Activated T-cell treated with anti-CD3 and anti-CD28 coated beads, Interleukin-2, amount 50 U/mL, for 48 hours (primary cell): ENCODE measurements at regions not wholly inside any gene's neighbourhood (a gene's known extent, or its start where the extent isn't known, plus 50 kb on each side); places are given as distances from the start of the nearest gene placed in this dataset.
"Not testable (repeated sequence)": the region's sequence is repeated elsewhere in the genome, so short reads cannot be mapped to it uniquely, and the experiment has no call there.

Experiments used
- DNase-seq, 2 experiments: peaks; one replicate each; pipeline ENCODE4 v3.0.0-alpha.2; 2020

DNA sequence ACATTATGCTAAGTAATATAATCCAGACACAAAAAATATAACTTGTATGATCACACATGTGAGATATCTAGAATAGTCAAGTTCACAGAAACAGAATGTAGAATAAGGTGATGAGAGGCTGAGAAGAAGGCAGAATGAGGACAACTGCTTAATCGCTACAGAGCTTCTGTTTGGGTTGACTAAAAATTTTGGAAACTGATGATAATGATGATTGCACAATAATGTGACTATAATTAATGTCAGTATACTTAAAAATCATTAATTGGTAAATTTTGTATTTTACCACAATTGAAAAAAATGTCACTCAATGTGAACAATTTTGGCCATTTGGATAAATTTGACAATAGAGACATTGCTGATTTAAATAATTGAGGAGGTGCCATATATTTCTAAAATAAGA lies 1374.4 kb upstream of the CDH8 start:
- DNase-seq: no peak

GRCh38 chr16:63403792-63404191 lies 1367.6 kb upstream of the CDH8 start:
- DNase-seq: no peak

- DNase-seq: not testable (repeated sequence)
These were observed 1352.0 kb upstream of the CDH8 start for GRCh38 chr16:63388277-63388676.

GRCh38 chr16:63385714-63386432 lies 1349.6 kb upstream of the CDH8 start:
- DNase-seq: no peak

DNA sequence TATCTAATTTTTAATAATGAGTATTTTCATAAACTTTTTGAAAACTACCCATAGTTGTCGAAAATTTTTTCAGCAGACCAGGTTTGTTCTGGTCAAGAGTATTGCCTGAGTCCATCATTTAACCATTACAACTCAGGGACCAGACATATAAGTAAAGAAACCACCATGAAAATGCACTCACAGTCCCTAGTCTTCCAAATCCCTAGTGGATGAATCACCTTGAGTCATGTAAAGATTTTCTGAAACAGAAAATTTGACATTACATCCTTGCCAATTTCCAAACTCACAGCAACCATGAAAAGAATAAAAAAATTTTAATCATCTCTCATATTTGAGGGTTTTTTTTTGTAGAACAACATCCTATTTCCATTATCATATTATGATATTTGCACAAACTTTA lies 1337.5 kb upstream of the CDH8 start:
- no peak for DNase-seq

DNA sequence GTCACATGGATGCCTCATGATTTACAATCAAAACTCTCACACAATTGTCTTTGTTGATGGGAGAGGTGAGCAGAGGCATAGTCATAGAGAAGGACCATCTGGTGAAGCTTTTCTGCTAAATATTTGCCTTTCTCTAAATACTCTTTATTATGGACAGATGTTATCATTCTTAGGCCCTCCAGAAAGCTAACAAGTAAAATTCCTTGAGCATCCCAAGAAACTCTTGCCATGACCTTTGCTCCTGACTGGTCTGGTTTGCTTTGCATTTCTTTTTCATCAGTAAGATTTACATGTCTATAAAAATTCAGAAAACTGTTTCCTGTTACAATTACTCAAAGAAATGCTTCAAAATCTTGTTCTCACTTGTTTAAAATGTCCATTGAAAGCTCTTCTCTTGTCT lies 1336.6 kb upstream of the CDH8 start:
- no peak for DNase-seq

GRCh38 chr16:63372283-63372682 lies 1336.0 kb upstream of the CDH8 start:
- no peak for DNase-seq

DNA sequence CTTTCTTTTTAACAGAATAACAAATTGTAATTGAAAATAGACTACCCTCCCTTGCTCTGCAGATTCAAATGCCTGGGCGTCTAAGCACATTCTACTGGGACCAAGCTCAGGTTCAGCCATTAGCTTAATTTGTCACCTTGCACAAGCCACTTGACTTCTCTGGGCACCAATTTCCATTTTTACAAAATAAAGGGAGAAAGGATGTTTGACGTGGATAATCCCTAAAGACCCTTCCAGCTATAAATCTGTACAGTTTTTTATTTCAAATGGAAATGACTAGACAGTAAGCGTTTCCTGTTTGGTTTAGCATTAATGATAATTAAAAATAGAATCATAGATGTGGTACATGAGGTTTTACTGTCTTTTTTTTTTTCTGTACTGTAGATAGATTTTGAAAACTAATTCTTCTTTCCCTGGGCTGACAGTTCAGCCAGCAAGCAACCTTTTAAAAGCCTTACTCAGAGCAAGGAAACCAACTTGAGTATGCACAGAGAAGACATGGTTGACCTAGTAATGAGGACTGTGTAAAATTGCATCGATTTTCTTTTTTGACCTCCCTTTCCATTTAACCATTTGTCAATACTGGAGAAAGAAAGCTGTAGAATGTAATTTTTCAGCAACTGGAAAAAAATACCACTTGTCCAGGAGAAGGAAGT lies 1329.5 kb upstream of the CDH8 start:
- no peak for DNase-seq

GRCh38 chr16:63363738-63364137 lies 1327.5 kb upstream of the CDH8 start:
- DNase-seq: no peak

GRCh38 chr16:63361032-63361624 lies 1324.9 kb upstream of the CDH8 start:
- no peak for DNase-seq

DNA sequence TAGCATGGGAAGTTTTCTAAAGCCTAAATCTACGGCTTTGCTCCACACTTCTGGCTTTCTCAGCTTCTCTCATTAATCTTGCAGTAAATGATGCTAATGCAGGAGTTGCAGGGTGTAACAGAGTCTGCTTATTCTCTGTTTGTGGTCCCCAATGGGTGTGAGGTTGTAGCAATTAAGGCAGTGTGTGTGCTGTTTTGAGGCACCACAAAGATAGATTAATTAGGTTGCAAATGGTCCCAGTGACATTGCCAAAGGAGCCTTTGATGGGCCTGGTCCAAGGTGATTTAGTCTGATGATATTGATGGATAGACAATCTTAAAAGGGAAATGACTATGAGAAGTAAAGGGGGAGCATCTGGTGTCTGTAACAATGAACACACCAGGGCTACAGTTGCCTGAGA lies 1313.7 kb upstream of the CDH8 start:
- DNase-seq: no peak

DNA sequence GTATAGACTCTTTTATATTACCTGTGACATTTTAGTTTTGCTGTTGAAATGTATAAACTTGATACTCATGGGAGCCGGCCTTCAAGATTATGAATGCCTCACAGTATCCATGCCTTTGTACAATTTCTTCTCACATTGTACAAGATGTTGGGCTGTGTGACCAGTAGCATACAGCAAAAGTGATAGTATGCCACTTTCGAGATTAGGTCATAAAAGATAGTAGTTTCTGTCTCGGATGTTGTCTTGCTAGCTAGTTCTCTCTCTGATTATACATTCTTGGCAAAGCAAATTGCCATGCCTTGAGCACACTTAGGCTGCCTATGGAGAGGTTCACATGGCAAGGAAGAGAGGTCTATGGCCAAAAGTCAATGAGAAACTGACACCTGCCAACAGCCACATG lies 1309.8 kb upstream of the CDH8 start:
- no peak for DNase-seq

- DNase-seq: no peak
These were observed 1301.0 kb upstream of the CDH8 start for GRCh38 chr16:63337264-63337663.

- DNase-seq: no peak
These were observed 1294.9 kb upstream of the CDH8 start for GRCh38 chr16:63331111-63331510.

DNA sequence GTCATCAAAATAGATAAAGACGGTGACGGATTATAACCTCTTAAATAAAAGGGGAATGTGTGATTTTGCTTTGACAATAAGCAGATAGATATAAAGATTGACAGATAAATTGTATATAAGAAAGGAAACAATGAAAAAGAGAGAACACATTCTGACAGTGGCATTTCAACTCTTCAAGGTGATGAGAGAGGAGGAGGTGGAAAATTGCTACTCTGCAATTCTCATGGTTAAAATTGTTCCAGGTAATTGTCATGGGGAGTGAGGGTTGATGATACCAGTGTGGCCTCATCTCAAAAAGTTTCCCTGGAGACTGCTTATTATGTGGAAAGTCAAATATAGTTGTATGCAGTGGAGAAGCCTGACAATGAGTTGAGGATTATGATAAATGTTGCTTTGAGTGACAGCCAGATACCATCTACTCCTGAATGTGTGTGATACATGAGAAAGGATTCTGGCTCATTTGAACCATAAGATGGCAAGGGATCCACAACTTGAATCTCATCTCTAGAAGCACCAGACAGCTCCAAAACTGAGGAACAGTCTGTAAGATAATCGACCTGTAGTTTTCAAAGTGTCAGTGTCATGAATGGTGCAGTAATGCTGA lies 1290.6 kb upstream of the CDH8 start:
- no peak for DNase-seq

GRCh38 chr16:63323722-63324705 lies 1287.8 kb upstream of the CDH8 start:
- no peak for DNase-seq

DNA sequence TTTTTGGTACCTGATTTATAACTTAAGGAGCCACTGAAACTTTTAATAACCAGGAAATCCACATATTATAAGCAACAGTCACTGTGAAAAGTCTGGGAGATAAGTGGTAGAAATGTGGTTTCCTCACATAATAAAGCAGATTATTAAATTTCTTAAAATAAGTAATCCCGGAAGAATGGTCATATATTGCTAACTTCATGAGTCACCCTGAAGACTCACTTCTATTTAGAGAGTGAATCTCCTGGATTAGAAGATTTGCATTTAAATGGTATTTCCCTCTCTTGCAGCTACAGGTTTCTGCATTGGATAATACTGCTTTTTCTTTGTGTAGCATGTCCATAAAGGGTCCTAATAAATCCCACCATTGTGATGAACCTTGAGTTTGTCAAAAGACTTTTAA lies 1286.8 kb upstream of the CDH8 start:
- DNase-seq: no peak

DNA sequence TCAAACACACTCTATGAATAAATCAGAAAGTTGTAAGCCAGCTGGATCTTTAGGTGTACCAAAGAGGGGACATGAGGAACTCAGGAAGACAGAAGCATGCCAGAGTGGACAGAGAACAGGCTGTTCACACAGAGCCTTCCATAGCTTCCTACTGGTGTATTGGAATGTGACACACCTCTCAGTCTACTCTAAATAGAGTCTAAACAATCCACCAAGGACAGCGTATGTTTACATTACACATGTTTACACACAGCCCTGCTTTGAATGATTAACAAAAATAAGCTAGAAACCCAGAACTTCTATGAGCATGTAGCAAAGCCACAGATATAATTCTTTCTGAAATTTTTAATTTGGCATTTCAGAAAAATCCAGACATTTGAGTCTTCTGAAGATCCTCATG lies 1279.0 kb upstream of the CDH8 start:
- no peak for DNase-seq

DNA sequence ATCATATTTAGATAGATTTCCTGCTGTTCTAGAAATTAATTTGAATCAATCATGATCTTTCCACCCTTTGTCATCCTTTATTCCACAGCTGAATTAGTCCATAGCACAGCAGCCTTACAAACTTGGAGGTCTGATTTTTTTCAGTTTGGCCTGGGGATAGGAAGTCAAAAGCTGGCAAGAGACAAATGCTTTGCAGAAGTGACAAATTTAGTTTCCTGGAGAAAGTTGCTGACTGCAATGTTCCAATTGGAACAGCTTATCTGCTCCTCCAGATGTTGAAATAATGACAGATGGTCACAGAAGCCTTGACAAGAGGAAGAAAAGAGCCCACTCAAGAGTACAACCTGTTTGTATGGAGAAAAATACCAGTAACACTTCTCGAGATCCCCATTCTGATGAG lies 1276.1 kb upstream of the CDH8 start:
- DNase-seq: no peak

DNA sequence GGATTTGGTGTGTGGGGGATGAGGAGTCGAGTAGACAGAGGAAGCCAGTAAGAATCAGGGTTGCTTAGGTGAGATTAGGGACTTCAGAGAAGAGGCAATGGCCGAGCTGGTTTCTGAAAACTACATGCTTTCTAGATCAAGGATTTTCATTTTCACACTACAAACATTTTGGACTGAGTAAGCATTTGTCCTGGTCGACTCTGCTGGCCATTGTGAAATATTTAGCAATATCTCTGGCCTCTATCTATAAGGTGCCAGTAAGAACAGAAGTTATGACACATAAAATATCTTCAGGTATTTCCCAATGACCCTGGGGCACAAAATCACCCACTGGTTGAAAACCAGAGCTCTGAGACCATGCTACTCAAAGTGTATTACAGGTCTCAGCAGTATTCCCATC lies 1275.1 kb upstream of the CDH8 start:
- no peak for DNase-seq

DNA sequence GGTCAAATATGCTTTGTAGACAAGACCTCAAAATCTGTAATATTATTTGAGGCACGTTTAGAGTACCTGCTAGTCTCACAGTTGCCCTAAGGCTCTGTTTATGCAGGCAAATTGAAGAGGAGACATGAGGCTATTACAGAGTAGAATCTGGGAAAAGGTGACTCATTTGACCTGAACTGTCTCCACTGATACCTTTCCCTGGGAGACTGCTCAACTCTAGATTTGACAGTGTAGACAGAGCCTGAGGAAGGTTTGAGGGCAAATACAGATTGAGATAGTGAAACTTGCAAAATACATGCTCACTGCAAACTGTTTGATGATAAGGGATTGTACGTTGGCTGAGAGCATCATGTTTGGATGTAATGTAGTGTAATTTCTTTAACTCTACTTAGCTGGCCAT lies 1266.6 kb upstream of the CDH8 start:
- no peak for DNase-seq

DNA sequence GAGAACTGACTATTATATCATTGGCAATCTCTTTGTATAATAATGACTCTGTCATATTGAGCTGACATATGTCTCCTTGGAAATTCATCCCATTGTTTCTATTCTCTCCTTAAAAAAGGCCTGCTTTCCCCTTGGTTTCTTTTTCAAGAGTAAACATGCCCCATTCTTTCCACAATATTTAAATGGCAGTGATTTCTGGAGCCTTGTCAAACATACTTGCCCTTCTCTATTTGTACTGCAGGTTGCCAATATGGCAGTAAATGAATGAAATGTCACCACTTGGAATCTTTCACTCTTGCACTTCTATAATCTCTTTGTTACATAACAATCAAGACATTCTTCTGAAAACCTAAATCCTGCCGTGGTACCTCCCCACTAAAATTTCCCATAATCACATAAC lies 1265.1 kb upstream of the CDH8 start:
- no peak for DNase-seq

DNA sequence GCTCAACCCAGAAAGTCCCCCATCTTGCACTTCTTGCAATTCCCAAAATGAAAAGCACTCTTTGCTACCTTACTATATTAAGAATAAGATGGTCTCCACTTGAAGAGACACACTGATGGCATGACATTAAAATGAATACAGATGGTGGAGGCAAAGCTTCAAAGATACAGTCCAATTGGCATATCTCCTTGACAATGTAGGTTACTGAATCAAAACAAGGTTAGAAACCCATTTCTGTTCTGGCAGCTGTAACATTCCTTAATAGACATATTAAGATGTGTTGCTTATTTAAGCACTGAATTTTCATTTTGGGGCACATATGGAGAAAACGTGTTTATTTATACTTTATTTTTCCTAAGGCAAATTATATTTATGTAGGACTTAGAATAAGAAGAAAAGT lies 1262.8 kb upstream of the CDH8 start:
- DNase-seq: no peak
